MM.1S (cell line): ENCODE measurements at regions not wholly inside any gene's neighbourhood (a gene's known extent, or its start where the extent isn't known, plus 50 kb on each side); places are given as distances from the start of the nearest gene placed in this dataset.

Source experiments
- EZH2 ChIP-seq: fragments of 300-600 bp; sonication (generic); optimal IDR thresholded peaks from 2 replicates; pipeline ENCODE3; 2017; ENCODE audit warnings: low read depth, mild to moderate bottlenecking, antibody characterized with exemption, low read length, mixed read lengths
- TF ChIP-seq, protein P1 (sequence below): fragments of 300-600 bp; sonication (generic); IDR thresholded peaks from 2 replicates; pipeline ENCODE4 v1.5.1; 2016; ENCODE audit warnings: antibody characterized with exemption, low read length, mixed read lengths

DNA sequence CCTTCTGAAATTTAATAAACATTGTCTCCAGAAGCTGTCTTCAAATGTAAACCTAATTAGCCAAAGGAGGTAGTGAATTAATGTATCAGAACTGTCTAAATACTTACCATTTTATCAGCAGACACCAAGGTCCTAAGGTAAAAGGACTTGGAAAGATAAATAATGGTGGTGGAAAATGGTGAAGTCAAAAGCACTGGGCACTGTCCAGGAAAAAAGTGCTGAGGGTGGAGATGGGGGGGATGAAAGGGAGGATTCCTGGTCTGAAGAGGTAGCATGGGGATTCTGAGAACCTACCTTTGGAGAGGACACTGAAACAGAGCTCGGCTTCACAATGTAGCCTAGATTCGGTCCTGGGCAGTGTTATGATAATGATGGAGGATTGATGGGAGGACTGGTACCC is 149.0 kb upstream of the DPH6 start:
- TF ChIP-seq, protein P1, sequence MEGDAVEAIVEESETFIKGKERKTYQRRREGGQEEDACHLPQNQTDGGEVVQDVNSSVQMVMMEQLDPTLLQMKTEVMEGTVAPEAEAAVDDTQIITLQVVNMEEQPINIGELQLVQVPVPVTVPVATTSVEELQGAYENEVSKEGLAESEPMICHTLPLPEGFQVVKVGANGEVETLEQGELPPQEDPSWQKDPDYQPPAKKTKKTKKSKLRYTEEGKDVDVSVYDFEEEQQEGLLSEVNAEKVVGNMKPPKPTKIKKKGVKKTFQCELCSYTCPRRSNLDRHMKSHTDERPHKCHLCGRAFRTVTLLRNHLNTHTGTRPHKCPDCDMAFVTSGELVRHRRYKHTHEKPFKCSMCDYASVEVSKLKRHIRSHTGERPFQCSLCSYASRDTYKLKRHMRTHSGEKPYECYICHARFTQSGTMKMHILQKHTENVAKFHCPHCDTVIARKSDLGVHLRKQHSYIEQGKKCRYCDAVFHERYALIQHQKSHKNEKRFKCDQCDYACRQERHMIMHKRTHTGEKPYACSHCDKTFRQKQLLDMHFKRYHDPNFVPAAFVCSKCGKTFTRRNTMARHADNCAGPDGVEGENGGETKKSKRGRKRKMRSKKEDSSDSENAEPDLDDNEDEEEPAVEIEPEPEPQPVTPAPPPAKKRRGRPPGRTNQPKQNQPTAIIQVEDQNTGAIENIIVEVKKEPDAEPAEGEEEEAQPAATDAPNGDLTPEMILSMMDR: no peak
- TF ChIP-seq EZH2: no peak
